T-helper 1 cell treated with Interleukin-12 subunit alpha and Interleukin-12 subunit beta and Interleukin-4 antibody, amounts not matched to agents 30 μg/mL and 1 μg/mL, for 36 hours (primary cell): ENCODE measurements at regions not wholly inside any gene's neighbourhood (a gene's known extent, or its start where the extent isn't known, plus 50 kb on each side); places are given as distances from the start of the nearest gene placed in this dataset.

ENCODE experiments used
- H3K27ac Mint-ChIP-seq: one replicate; pipeline ENCODE4 v1.8.0; 2021; ENCODE audit warnings: mild to moderate bottlenecking, mixed read lengths
- H3K27me3 Mint-ChIP-seq: one replicate; pipeline ENCODE4 v1.8.0; 2021; ENCODE audit warnings: low read depth, mixed read lengths
- H3K36me3 Mint-ChIP-seq: one replicate; pipeline ENCODE4 v1.8.0; 2021; ENCODE audit warnings: low read depth, mixed read lengths
- H3K4me1 Mint-ChIP-seq: one replicate; pipeline ENCODE4 v1.8.0; 2021; ENCODE audit warnings: low read depth, mixed read lengths
- H3K4me3 Mint-ChIP-seq: one replicate; pipeline ENCODE4 v1.8.0; 2021; ENCODE audit warnings: mild to moderate bottlenecking, moderate library complexity, mixed read lengths
- H3K9me3 Mint-ChIP-seq: one replicate; pipeline ENCODE4 v1.8.0; 2021; ENCODE audit warnings: mixed read lengths

DNA sequence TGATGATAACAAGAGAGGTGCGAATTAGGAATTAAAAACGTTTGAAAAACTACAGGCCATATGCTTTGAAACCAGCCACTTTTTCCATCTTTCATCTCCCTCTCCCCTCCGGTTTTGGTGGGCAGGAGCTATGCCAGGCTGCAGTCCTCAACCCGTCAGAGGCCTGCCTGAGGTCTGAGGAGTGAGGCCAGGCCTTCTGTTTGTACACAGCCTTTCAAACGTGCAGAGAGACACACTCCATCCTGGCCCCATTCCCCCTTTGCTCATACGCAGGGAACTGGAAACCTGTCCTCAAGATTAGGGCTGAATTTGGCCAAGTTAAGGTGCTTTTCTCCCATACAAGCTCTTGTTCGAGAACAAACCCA is 74.5 kb downstream of the ZIC5 start:
- H3K27me3 Mint-ChIP-seq = peaks cover 76% of the 10 kb centered on the region
- no peaks in the 10 kb centered on the region for H3K36me3 Mint-ChIP-seq
- H3K4me3 Mint-ChIP-seq = no peak overlapping the region
- peaks cover 21% of the 10 kb centered on the region for H3K4me1 Mint-ChIP-seq
- H3K9me3 Mint-ChIP-seq = no peaks in the 10 kb centered on the region
- no peak overlapping the region for H3K27ac Mint-ChIP-seq

DNA sequence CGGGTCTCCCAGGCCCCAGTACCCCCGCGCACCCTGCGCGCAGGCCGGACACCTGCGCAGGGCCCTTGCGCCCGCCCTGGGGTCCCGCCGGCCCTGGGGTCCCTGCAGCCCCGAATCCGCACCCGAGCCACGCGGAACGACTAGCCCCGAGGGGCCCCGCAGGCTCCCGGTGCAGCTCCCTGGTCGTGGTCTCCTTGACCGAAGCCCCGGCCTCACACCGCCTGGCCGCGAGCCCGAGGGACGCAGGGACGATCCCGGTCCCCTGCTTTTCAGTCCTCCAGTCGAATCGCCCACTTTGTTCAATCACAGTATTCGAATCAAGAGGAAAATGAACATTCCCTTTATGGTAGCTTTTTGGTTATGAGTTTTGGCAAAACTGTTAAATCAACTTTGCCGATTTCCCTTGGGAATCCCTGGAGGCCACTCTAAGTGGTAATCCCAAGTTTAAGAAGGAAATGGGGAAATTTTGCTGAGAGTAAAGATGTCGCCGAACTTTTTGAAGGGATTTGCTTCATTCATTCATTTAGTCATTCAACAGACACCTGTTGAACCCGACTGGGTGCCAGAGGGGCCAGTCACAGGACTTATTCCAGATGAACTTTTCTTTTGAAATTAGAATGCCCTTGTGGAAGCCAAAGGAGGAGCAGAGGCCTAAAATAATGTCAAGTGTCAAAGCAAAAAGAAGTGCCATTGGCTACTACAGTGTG is 75.0 kb downstream of the ZIC5 start:
- Mint-ChIP-seq H3K27me3 (peaks cover 77% of the 10 kb centered on the region), H3K4me3 (no peak overlapping the region), H3K27ac (no peak overlapping the region), H3K4me1 (peaks cover 21% of the 10 kb centered on the region), H3K9me3 (no peaks in the 10 kb centered on the region), H3K36me3 (no peaks in the 10 kb centered on the region)

DNA sequence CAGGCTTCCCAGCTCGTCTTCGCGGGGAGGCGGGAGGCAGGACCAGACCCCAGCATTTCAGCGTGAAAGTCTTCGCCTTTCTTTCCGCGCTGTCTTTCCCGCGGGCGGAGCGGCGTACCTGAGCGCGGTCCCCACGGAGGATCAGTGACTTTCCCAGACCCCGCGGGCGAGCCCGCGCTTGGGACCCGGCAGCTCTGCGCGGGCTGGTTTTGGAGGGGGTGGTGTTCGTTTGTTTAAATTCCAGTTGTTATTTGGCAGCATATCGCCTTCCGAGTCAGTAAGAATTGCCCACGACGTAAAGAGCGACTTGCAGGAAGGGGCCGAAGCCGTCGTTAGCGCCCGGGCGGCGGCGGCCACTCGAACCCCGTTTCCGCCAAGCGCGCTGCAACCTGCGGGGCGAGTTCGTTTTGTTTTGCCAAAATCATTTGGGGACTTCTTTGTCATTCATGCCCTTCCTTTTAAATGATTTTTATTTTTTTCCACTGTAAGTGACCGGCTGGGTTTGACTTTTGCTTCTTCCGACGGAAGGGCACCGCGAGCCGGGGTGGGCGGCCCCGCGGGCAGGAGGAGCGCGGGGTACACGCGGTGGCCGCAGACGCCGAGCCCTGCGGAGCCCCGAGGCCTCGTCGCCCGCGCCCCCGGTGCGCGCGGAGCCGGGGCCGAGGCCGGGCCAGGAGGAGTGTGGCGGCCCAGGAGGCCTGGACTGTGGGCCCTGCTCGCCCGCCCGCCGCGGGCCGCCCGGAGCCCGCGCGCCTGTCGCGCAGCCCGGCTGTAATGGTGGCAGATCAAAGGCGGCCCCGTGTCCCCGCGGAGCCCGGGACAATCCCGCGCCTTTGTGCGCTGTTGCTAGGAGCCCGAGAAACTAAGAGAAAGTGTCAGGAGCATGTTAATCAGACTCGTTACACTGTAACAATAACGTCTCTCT is 75.9 kb downstream of the ZIC5 start:
- Mint-ChIP-seq H3K27ac (no peak overlapping the region), H3K36me3 (no peaks in the 10 kb centered on the region), H3K9me3 (no peaks in the 10 kb centered on the region), H3K4me1 (peaks cover 19% of the 10 kb centered on the region), H3K27me3 (peaks cover 76% of the 10 kb centered on the region), H3K4me3 (peak overlapping the region; percentile 68)

DNA sequence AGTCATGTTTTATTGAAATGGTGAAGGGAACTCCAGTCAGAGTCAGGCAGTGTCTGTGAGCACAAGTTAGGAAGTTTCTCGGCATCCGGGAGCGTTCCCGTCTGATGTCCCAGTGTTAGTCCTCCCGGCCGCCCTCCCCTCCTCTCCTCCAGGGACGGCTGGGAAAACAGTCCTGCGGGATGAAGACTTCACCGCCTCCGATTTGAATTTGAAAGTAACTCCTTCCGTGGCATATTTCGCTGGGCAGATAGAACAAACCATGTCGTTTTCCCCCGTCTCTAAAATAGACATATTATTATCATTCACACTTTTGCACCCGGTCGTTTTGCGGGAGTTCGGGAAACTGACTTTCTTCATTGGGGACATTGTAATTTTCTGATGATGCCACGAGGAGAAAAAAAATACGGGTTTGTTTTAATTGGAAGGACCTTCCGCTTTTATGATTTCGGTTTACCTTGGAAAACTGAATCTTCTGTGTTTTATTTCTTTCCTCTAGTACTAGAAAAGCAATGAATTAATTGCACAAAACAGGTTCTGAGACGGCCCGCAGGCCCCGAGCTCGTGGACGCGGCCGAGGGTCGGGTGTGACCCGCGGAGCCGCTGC is 76.6 kb downstream of the ZIC5 start:
- peak overlapping the region; percentile 68 for H3K4me3 Mint-ChIP-seq
- no peaks in the 10 kb centered on the region for H3K36me3 Mint-ChIP-seq
- no peak overlapping the region for H3K27ac Mint-ChIP-seq
- no peaks in the 10 kb centered on the region for H3K9me3 Mint-ChIP-seq
- peaks cover 77% of the 10 kb centered on the region for H3K27me3 Mint-ChIP-seq
- peaks cover 14% of the 10 kb centered on the region for H3K4me1 Mint-ChIP-seq

DNA sequence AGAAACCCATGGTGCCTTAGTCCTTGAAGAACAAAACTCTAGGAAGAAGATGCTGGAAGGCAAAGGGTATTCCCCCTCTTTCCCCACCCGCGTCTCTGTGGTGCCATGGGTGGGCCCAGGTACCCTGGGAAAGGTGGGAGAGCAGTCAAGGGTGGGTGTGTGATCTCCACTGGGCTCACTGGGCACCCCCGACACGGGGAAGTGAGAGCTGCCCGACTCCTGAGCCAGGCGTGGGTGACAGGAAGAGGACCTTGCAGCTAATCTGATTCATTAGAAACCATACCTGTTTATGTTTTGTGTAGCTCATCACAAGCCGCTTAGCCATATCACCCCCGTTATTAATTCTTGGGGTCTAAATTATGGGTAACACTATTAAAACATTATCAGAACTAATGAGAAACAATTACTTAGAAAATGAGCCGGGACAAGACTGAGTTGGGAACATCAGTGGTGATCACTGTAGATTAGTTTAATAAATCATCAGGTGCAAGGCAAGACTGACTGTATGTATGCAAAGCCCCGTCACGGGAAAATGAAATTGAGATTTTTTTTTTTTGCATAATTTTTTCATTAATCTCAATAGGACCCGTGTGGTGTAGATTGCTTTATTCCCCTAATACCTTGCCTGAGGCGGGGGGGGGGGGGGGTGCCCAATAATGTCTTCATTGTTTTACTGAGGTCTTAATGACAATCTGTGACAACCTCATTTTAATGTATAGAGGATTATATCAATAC is 77.3 kb downstream of the ZIC5 start:
- H3K27me3 Mint-ChIP-seq = peaks cover 80% of the 10 kb centered on the region
- no peaks in the 10 kb centered on the region for H3K9me3 Mint-ChIP-seq
- no peak overlapping the region for H3K27ac Mint-ChIP-seq
- H3K4me1 Mint-ChIP-seq = peaks cover 13% of the 10 kb centered on the region
- no peaks in the 10 kb centered on the region for H3K36me3 Mint-ChIP-seq
- H3K4me3 Mint-ChIP-seq = peak overlapping the region; percentile 68

DNA sequence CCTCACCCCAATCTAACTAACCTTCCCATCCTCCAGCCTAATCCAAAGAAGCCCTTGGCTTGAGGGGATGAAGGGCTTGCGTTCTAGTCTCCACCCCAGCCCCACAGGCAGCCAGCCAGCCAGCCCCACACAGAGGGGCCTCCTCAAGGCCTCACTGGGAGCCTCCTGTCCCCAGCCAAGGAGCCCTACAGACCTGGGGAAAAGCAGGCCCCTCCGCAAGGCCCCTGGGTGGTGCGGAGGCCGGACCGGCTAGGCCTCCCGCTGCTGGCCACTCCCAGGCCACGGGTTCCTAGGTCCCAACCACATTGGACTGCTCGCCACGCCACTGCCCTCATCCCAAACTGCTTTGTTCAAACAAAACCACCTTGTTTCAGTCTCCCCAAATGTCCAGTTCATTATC is 78.0 kb downstream of the ZIC5 start:
- peaks cover 12% of the 10 kb centered on the region for H3K4me1 Mint-ChIP-seq
- H3K36me3 Mint-ChIP-seq = no peaks in the 10 kb centered on the region
- H3K9me3 Mint-ChIP-seq = no peaks in the 10 kb centered on the region
- no peak overlapping the region for H3K4me3 Mint-ChIP-seq
- no peak overlapping the region for H3K27ac Mint-ChIP-seq
- H3K27me3 Mint-ChIP-seq = peaks cover 78% of the 10 kb centered on the region

DNA sequence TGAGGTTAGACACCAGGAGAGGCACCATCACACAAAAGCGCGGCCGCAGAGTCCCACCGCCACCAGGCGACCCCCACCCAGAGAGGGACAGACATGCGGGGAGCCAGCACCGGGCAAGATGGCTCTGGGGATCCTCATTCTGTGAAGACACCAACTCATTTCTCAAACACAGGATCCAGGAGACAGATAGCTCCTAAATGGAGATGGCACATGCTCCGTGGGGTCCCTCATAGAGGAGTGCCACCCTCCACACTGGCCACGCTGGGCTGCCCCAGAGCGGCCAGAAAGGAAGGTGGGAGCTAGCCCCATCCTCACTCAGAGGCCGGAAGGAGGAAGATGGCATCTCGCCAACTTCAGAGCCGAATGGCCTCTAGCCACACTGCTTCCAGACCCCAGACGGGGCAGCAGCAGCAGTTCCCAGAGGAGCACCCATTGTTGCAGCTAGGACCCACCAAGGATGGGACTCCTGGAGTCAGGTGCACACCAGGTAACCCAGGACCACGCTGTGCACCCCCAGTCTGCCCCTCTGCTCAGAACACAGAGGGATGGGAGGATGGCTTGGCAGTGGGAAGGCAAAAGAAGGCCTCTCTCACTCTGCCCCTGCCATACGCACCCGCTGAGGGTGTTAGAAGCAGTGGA is 78.6 kb downstream of the ZIC5 start:
- Mint-ChIP-seq H3K27me3 (peaks cover 72% of the 10 kb centered on the region), H3K4me3 (no peak overlapping the region), H3K4me1 (peaks cover 12% of the 10 kb centered on the region), H3K36me3 (no peaks in the 10 kb centered on the region), H3K27ac (no peak overlapping the region), H3K9me3 (no peaks in the 10 kb centered on the region)

DNA sequence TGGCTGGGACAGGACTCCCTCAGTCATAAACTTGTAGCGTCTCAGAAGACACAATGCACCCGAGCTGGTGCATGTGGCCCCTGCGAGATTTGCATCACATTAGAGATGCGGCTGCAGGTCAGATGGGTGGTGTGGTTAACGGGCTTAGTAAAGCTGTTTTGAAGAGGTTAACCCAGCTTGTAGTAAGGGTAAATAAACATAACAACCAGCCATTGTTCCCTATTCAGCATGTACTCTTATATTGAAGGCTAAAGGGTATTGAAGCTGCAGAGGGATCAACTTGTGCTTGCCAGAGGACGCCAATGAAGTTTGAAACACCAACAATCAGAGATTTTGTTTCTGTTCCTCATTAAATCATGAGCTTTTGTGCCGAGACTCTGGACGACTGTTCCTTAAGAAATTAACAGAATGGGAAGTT is 79.4 kb downstream of the ZIC5 start:
- Mint-ChIP-seq H3K36me3 (no peaks in the 10 kb centered on the region), H3K27me3 (peaks cover 64% of the 10 kb centered on the region), H3K4me1 (peaks cover 12% of the 10 kb centered on the region), H3K9me3 (no peaks in the 10 kb centered on the region), H3K4me3 (no peak overlapping the region), H3K27ac (no peak overlapping the region)

DNA sequence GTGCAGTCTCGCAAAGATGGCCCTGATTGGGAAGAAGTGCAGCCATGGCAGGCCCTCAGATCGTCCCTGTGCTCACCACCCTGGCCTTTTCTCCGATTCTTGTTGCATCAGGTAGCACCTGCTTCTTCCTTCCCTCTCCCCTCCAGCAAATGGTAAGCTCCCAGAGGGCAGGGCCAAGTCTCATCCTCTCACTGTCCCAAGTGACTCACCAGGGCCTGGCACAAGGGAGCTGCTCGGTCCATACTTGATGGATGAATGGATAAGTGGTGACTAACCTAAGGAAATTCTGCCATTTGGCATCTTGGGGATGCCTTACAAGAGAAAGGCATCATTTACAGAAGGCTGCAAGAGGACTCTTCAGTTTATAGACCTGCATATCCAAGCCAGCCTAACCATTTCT is 84.9 kb downstream of the ZIC5 start:
- Mint-ChIP-seq H3K4me1 (no peaks in the 10 kb centered on the region), H3K4me3 (no peak overlapping the region), H3K36me3 (no peaks in the 10 kb centered on the region), H3K27ac (no peak overlapping the region), H3K27me3 (peaks cover 29% of the 10 kb centered on the region), H3K9me3 (no peaks in the 10 kb centered on the region)

DNA sequence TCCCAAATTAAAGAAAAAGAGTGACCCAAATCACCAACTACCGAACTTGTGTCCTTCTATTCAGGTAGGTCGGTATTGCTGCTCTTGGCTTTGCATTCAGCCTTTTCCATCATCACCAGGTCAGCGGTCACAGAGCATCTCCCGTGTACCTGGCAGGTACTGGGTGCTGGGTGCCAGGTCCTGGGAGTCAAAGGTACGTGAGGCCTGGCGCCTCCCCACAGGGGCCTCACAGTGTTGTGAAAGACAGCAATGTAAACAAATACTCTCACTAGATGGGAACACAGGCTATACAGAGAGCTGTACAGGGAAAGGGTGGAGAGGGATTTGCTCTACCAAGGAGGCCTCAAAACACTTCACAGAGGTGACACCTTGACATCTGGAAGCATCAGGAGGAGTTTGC is 86.7 kb downstream of the ZIC5 start:
- no peaks in the 10 kb centered on the region for H3K9me3 Mint-ChIP-seq
- no peaks in the 10 kb centered on the region for H3K4me1 Mint-ChIP-seq
- H3K36me3 Mint-ChIP-seq = no peaks in the 10 kb centered on the region
- H3K4me3 Mint-ChIP-seq = no peak overlapping the region
- peaks cover 17% of the 10 kb centered on the region for H3K27me3 Mint-ChIP-seq
- no peak overlapping the region for H3K27ac Mint-ChIP-seq

DNA sequence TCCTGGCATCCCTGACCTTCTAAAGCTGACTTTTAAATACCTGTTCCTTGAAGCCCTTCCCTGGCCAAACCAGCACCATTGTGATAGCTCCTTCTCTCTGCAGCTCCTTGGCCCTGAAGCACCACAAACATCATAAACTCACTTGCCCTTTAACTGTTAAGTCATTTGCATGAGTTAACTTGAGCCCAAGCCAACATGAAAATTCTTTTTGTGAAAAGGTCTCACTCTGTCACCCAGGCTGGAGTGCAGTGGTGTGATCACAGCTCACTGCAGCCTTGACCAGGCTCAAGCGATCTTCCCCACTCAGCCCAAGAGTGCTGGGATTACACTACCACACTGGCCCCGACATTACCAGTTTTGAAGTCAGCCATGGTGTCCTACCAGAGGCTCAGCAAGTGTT is 87.8 kb downstream of the ZIC5 start:
- Mint-ChIP-seq H3K9me3 (no peaks in the 10 kb centered on the region), H3K27ac (no peak overlapping the region), H3K4me3 (no peak overlapping the region), H3K36me3 (no peaks in the 10 kb centered on the region), H3K27me3 (peaks cover 17% of the 10 kb centered on the region), H3K4me1 (no peaks in the 10 kb centered on the region)

DNA sequence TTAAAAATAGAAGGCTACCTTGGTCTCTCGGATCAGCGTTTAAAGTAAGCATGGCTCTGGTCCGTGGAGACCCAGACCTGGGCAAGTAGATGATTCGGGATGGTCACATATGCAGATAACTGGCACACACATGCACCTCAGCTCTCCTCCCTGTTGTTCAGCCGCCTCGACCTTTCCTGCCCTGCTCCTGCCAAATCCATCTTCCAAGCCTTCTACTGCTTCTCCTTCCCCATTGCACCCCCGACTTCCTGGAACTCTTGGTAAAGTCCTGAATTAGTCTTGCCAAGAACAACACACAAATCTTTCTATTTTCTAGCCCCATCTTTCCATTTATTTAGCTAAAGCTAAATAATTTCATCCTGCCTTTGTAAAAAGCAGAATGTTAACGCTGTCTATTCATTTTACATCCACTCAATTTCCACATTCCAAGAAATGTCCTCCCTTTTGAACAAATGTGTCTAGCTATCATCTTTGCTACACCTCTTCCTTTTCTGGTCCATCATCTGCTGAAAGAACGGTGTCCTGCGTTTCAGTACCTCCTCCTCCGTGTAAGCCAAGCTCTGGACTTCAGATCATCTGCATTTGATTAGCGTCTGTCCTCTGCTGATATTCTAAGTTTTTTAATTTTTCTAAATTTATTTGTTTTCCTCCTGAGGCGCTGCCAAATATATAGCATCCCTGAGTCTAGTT is 92.5 kb downstream of the ZIC5 start:
- Mint-ChIP-seq H3K4me3 (no peak overlapping the region), H3K4me1 (no peaks in the 10 kb centered on the region), H3K36me3 (no peaks in the 10 kb centered on the region), H3K9me3 (no peaks in the 10 kb centered on the region), H3K27me3 (peaks cover 31% of the 10 kb centered on the region), H3K27ac (no peak overlapping the region)

DNA sequence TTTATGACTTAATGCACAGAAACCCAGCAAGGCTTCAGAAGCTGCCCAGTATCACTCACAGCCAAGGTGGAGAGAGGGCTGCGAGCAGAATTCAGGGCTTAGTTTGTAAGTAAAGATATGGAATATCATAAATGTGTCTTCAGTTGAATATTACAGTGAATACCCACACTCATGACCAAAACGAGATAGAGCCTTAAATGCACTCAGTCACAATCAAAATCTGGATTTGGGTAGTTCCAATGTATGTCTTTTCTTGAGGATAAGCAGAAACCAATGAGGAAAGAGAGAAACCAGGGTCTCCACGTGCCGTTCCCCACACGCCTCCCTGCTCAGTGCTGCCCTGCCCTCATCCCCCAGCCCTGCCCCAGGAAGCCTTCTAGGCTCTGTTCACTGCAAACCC is 94.9 kb downstream of the ZIC5 start:
- Mint-ChIP-seq H3K27ac (no peak overlapping the region), H3K4me3 (no peak overlapping the region), H3K36me3 (no peaks in the 10 kb centered on the region), H3K9me3 (no peaks in the 10 kb centered on the region), H3K4me1 (no peaks in the 10 kb centered on the region), H3K27me3 (peaks cover 44% of the 10 kb centered on the region)
